NOMO-1 (cell line): ENCODE measurements at regions not wholly inside any gene's neighbourhood (a gene's known extent, or its start where the extent isn't known, plus 50 kb on each side); places are given as distances from the start of the nearest gene placed in this dataset.

Experiments used
- DNase-seq, 2 experiments: peaks; one replicate each; lab custom pipeline; 2025; ENCODE audit not compliant: unreplicated experiment in 2 of 2; lab: John Stamatoyannopoulos, UW

DNA sequence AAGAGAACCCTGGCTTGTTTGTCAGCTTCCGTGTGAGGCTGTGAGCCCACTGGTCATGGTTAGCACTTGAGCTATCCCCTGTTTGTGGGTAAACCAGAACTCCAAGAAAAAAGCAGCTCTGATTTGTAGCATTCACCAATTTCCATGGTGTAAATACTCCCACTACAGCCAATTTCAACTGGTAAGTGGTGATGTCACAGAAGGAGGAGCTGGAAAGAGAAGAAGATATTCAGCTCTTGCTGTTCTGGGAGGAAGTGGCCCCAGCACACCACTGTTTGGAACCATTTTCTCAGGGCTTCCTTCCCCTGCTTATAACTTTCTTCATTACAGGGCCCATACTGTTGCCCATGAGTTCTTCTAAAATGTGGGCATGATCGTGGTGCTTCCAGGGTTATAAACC lies 500.1 kb upstream of the ZMIZ1 start:
- peak in 1 of 2 experiments; percentile 51 for DNase-seq

DNA sequence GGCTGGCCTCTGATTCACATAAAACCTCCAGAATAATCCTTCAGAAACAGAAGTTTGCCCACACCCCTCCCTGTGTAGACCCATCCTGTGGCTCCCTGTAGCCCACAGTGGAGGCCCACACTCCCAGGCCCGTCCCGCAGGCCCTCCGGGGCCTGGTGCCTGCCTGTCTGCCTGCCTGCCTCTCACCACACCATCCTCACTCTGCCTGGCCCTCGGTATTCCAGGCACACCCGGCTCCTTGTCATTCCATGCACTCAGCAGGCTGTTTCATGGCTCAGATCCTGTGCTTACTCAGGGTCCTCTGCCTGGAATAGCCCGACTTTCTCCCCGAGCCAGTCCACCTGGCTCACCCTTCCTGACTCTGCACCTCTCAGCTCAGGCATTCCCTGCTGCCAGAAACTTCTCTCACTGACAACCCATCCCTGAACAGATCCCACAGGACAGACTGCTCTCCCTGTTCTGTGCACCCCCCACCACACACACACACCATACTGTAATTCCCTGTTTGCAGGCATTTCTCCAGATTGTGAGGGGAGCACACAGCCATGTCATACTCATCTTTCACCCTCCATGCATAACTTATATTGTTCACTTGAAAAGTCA lies 498.0 kb upstream of the ZMIZ1 start:
- no peak for DNase-seq

DNA sequence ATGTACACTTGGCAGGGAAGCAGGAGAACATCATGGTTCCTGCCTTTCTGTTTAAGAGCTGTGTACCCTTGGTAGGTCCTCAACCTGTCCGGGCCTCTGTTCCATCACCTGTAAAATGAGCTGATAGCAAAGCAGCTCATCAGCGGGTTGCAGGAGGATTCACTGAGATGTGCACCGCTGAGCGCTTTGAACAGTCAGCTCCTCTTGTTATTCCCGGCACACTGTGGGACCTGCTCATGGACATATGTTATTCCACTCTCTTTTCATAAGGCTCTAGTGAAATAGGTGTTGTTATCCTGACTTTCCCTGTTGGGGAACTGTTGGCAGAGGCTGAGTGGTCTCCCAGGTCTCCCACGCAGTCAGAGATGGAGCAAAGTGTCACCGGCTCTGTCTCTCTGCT lies 497.5 kb upstream of the ZMIZ1 start:
- no peak for DNase-seq

DNA sequence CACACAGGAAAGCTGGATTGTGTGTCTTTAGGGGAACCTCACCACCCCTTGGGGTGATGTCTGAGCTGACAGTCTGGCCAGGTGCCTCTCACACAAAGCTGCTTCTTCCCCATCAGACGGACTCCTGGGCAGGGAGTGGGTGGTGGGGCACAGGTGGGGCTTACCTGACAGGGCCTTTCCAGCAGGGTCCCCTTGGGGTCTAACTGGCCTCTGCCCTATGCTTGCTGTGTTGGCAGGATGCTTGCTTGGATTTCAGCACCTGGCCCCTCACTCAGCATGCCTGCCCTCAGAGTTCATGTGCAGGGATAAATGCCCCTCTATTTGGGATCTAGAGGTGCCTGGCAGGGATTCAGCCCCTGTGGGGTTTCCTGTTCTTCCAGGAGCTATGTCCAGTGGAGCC lies 496.9 kb upstream of the ZMIZ1 start:
- DNase-seq: no peak

DNA sequence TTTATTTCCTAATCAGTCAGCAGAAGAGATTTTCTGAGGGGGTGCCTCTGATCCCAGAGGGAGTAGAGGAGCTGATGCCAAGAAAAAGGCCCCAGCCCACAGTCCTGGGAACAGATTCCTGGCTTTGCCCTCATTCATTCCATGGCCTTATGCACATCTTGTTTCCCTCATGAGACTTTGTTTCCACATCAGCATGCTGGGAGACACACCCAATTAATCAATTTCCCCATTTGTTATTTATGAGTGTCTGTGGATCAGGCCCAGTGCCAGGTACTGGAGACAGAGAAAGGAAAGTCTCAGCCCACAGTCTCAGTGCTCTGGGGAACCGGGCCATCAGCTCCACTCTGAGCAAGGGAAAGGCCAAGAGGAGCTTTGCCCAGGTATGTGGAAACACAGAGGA lies 496.2 kb upstream of the ZMIZ1 start:
- no peak for DNase-seq

DNA sequence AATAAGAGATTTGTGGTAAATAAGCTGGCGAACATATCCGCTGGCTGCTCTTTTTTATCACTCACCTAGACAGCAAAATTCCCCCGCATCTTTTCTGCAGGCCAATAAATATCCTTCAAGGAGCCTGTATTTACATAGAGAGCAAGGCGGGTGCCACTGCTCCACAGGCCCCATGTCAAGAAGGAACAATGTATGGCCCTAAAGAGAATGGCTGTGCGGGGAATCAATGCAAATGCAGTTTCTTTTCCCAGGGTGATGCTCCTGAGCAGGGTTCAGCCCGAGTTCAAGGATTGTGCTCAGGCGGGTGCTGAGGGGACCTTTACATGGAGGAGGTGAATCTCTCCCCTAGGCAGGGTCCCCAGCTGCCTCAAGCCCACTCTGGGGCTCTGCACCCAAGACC lies 494.2 kb upstream of the ZMIZ1 start:
- no peak for DNase-seq

DNA sequence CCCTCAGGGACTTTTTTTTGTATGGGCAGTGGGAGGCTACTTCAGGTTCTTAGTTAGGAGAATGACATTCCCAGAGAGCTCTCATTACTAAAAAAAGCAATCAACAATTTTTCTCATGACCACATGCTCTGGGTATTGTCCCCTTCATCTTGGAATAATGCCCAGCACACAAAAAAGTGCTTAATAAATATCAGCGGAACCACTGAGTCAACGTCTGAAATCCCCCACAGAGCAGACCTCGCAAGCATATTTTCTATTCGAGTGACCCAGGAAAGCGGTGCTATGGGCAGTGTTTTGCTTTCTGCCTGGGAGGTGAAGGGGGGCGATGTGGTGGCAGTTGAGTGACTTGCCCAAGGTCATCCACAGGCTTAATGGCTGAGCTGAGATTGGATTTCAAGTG lies 493.4 kb upstream of the ZMIZ1 start:
- DNase-seq: no peak

DNA sequence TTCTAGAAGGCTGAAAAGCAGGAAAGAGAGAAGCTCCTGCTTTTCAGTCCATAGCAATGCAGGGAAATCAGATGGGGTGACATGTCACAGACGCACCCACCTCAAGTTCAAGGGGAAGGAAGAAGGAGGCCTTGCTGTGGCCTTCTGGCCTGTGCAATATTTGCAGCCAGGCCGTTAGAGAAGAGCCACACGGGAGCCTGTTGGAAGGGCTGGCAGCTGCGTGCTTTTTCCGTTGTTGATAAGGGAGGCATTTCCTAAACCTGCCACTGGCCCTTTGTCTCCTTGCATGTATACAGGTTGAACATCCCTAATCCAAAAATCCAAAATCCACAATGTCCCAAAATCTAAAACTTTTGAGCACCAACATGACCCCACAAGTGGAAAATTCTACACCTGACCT lies 492.5 kb upstream of the ZMIZ1 start:
- DNase-seq: no peak

DNA sequence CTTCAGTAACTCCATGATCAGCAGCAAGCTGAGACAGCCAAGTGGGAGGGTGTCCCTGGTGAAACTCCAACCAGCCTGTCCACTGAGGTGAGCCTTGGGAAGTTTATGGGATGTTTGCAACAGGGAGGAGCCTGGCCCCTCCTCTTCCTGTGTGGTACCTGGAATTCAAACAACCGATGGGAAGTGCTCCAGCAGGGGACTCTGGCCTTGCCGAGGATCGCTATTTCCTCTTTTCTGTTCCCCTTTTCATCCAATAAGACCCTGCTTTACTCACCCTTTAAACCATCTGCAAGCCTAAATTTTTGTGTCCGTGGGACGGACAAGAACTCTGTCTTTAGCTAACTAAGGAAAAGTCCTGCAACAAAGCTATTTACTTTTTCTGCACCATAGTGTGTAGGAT lies 491.1 kb upstream of the ZMIZ1 start:
- peak; percentile 33 to 73 for DNase-seq

DNA sequence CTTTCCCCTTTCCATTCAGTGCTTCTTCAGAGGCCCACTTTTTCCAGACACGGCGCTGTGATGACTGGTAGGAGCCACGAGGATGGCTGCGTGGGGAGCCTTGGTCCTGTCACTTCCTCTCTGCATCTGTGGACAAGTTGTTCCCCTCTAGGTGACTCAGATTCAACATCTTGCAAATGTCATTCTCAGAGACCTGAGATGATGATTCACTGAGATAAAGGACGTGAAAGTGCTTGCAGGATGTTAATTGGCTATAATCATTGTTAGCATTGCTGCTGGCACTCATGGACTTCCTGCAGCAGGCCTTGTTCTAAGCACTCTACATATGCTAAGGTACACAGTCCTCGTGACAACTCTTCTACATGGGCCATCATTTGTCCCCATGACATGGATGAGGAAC lies 489.8 kb upstream of the ZMIZ1 start:
- peak; percentile 68 to 99 for DNase-seq

DNA sequence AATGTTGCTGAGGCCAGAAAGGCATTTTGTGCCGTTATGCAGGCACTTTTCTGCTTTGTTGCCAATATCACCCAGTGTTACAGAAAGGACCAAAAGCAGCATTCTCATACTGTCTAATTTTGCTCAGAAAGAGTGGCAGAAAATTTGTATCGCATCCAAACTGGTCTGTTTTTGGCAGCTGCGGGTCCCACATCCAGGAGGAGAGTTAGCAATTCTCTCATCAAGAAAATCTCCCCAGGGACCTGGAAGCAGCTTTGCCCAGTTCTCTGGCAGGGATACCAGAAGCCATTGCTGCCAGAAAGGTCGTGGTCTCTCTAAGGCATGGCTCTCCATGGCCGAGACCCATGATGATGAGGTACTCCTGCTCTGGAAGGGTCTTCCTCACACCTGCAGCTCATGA lies 489.2 kb upstream of the ZMIZ1 start:
- DNase-seq: no peak

DNA sequence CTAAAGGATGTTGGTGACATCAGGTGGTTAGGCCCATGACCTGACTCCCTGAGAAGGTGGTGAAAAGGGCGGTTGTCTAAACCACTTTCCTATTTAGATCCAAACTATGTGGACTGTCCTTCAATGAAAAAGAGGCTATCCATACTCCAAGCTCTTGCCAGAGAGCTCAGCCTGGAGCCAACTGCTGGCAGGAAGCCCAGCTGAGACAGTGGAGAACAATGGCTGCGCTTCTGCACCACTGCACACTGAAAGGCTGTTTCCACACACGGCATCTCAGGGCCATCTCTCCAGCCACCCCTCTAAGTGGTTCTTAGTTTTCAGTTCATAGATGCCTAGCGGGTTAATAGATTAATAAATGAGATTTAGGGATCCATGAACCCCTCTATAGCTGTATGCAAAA lies 488.8 kb upstream of the ZMIZ1 start:
- no peak for DNase-seq

DNA sequence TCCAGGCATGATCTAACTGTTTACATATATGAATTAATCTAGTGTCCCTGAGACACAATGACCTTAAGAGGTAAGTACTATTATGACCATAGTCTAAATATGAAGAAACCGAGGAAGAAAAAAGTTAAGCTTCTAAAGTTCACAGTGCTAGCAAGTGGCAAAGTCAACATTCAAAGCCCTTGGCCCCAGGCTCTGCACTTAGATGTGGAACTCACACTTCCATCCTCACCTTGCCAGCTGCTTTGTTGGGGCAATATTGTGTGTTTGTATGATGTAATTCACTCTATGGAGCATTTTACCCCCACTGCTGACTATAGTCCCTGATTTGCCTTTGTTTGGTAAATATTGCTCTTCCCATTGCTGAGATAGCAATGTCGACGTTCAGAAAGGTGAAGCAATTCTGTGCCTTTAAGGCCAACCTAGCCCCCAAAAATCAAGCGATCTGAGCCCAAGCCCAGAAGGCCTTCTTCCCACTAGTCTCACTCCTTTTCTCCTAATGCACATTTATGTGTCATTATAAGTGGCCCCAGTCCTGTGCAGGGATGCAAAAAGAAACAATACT lies 487.6 kb upstream of the ZMIZ1 start:
- DNase-seq: no peak

DNA sequence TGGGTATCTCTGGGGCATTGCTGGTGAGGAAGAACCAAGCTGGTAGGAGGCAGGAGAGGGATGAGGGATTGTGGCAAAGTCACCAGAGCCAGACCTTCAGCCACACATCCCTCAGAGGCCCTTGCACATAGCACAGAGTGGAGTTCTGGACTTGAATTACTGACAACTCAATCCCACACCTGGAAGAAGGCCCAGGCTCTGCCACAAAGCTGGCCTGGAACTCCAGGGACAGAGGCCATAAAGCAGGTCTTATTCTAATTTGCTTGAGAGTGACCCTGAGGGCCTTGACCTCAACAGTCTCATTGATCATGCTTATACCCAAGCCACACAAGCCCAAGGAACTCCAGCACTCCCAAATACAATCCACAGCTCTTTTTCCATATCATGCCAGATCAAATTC lies 486.2 kb upstream of the ZMIZ1 start:
- DNase-seq: no peak

DNA sequence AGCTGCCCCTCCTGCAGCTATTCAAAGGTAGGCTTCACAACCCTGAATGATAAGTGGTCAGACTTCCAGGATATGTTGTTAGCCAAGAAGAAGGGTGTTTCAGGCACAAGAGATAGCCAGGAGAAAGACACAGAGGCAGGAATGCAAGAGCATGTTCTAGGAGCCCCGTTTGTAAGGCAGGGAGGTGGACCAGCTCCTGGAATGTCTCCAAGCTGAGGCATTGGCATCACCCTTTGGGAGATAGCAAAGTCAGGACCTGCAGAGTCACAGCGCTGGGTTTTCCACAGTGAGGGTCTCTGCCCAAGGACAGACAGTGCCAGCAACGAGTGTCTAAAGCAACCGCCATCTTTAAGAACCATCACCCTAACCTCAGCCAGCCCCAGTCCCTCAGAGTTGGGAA lies 484.5 kb upstream of the ZMIZ1 start:
- DNase-seq: no peak

DNA sequence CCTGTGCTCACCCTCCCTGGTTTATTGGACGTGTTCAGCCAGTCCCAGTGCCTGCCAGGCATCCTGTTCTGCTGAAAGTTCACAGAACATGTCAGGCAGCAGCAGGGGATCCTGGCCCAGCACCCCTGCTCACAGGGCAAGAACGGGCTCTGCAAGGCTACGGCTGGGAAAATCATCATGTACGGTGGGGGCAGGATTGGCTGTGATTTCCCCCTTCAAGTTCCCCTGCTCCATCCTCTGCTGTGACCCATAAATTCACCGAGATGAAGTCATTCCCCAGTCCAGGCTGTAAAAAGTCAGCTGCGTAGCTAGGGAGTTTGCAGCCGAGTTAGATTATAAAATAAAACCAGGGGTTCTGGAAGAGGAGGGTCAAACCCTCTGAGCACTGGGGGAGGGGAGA lies 484.1 kb upstream of the ZMIZ1 start:
- no peak for DNase-seq

DNA sequence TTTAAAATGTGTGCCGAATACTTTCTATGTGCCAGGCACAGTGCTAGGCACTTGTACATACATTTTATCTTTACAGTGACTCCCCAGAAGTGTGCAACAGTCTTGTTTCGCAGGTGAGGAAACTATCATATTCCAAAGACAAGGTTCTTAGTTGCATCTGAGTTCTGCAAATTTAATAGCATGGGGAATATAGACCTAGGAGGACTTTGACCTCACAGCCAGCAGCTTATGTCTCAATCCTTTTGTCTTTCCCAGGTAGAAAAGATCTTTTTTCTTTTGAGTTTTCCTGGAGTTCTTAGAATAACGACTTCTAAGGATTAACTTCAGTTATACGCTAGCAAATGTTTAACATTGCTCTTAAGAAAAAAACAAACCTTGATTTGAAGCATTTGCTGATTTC lies 482.8 kb upstream of the ZMIZ1 start:
- DNase-seq: no peak

DNA sequence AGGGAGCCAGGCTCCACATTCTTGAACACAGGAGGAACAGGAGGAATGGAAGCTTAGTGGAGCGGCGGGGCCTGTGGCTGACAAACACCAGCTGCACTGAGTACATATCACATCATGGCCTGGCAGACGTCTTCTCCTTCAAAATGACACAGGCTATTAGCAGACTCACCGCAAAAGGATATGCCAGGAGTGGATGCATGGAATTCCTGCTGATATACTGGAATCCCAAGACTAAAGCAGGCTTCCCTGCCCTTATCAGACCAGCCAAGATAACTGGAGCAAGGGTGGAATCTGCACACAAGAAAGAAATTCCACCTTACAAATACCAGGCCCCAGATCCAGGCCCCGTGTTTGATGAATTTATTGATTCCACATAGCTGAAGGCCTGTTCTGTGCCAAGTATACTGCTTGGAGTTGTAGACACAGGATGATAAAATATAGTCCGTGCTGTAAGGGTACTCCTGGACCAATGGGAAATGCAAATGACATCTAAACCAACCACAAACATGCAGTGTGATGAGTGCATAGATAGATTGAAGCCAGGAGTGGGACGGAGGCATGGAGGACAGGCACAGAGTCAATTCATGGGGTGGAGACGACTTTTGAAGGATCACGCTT lies 480.5 kb upstream of the ZMIZ1 start:
- DNase-seq: no peak

DNA sequence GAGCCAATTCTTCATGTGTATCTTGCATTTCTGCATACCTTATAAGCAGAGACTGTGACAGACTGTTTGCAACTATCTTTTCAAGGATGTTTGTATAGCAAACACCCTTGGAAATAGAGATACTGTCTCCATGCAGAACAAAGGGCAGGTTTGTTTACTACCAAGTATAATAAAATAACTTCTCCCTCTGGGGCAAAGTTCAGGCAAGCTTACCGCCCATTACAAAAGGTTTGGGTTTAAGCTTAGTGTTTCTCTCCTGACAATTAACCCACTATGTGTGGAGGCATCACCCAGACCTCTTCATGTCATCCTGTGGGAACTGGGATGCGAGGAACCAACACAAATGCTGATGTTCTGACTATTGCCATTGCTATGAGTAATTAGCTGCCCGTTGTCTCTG lies 479.1 kb upstream of the ZMIZ1 start:
- DNase-seq: no peak

DNA sequence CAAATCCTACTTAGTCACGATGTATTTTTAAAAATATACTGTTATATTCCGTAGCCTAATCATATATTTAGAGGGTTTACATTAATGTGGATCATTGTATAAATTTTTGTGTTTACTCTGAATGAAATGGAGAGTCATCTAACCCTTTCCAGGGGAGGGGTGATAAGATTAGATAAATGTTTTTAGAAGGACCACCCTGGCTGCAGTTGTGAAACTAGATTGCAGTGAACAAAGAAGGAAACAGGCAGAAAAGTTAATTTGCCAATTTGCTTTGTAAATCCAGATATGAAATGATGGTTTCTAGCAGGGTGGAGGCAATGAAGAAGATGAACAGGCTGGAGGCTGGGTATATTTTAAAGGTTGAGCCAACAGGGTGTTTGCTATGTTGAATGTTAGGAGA lies 477.7 kb upstream of the ZMIZ1 start:
- no peak for DNase-seq

DNA sequence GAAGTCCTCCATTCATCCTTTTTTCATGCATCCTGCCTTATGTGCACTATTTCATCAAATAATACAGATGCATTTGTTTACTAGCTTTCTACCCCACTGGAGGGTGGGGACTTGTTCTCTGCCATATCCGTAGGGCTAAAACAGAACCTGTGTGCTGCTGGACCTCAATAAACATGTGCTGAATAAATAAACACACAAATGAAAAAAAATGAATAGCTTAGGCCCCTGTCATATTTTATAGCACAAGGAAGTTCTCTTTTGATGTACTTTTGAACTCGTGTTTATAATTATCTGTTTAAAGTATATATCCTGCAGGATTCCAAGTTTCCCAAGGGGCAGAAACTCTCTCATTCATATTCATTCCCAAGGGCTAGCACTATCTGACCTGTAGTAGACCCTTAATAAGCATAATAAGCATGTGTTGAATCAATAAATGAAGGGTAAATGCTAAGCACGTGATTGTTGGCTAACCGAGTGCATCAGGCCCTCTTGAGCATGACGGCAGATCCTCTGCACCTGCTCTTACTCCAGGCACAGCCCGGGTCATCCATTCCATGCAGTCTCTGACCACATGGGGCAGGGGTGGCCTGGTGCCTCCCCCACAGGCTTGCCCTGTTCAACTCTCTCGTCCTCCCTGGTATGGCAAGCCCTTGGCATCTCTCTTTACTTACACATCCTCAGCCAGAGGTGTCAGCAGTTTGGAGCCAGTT lies 474.1 kb upstream of the ZMIZ1 start:
- no peak for DNase-seq

DNA sequence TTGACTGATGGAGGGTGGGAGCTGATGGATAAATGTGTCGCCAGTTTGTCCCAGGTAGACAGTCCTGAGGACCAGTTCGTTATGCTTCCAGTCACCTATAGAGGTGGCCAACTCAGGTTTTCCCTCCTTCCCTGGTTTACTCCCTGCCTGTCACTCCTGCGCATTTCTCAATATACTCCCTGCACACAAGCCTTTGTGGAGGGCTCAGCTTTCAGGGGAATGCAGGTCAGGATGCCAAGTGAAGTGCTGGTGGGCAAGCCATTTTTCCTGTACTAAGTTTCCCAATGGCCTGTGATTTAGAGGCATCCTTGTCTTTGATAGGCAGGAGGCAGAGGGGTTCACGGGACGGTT lies 473.5 kb upstream of the ZMIZ1 start:
- DNase-seq: no peak
